GM08714 (cell line): ENCODE measurements at regions not wholly inside any gene's neighbourhood (a gene's known extent, or its start where the extent isn't known, plus 50 kb on each side); places are given as distances from the start of the nearest gene placed in this dataset.

Experiments
- H3K4me3 ChIP-seq: fragments of 200-500 bp; sonication (Bioruptor generic); 2 replicates; pipeline ENCODE4 v1.5.1; 2014; ENCODE audit warnings: mild to moderate bottlenecking, low read length, inconsistent platforms
- ZNF274 ChIP-seq: IDR thresholded peaks from 2 replicates; pipeline ENCODE4 v1.6.1; 2012; ENCODE audit warnings: mild to moderate bottlenecking, low read depth, low read length

GRCh38 chr22:48592488-48592887 is 1235.2 kb downstream of the BRD1 start:
- TF ChIP-seq ZNF274: no peak
- H3K4me3 ChIP-seq: no peak overlapping the region

GRCh38 chr22:48592066-48592345 is 1235.7 kb downstream of the BRD1 start:
- TF ChIP-seq ZNF274: no peak
- no peak overlapping the region for H3K4me3 ChIP-seq

GRCh38 chr22:48591286-48592065 is 1236.2 kb downstream of the BRD1 start:
- no peak overlapping the region for H3K4me3 ChIP-seq

GRCh38 chr22:48589901-48590300 is 1237.8 kb downstream of the BRD1 start:
- no peak overlapping the region for H3K4me3 ChIP-seq
- TF ChIP-seq ZNF274: no peak

More at GRCh38 chr22:48591286-48592065, 1236.2 kb downstream of the BRD1 start:
- no peak for TF ChIP-seq ZNF274

- no peak overlapping the region for H3K4me3 ChIP-seq
- TF ChIP-seq ZNF274: no peak
Measured at GRCh38 chr22:48588878-48589450, 1238.7 kb downstream of the BRD1 start.

- TF ChIP-seq ZNF274: no peak
- no peak overlapping the region for H3K4me3 ChIP-seq
Measured at GRCh38 chr22:48588151-48588877, 1239.4 kb downstream of the BRD1 start.

- no peak for TF ChIP-seq ZNF274
Measured at GRCh38 chr22:48587236-48587865, 1240.3 kb downstream of the BRD1 start.

GRCh38 chr22:48586799-48587185 is 1240.9 kb downstream of the BRD1 start:
- no peak overlapping the region for H3K4me3 ChIP-seq
- TF ChIP-seq ZNF274: no peak

More at GRCh38 chr22:48587236-48587865, 1240.3 kb downstream of the BRD1 start:
- no peak overlapping the region for H3K4me3 ChIP-seq

GRCh38 chr22:48585916-48586798 is 1241.5 kb downstream of the BRD1 start:
- H3K4me3 ChIP-seq: no peak overlapping the region
- no peak for TF ChIP-seq ZNF274

GRCh38 chr22:48584170-48584569 is 1243.5 kb downstream of the BRD1 start:
- TF ChIP-seq ZNF274: no peak
- no peak overlapping the region for H3K4me3 ChIP-seq

- H3K4me3 ChIP-seq: no peak overlapping the region
- no peak for TF ChIP-seq ZNF274
Measured at GRCh38 chr22:48581796-48582469, 1245.7 kb downstream of the BRD1 start.

- TF ChIP-seq ZNF274: no peak
Measured at GRCh38 chr22:48581205-48581766, 1246.4 kb downstream of the BRD1 start.

GRCh38 chr22:48580481-48580970 is 1247.1 kb downstream of the BRD1 start:
- no peak for TF ChIP-seq ZNF274
- no peak overlapping the region for H3K4me3 ChIP-seq

More at GRCh38 chr22:48581205-48581766, 1246.4 kb downstream of the BRD1 start:
- no peak overlapping the region for H3K4me3 ChIP-seq

GRCh38 chr22:48579928-48580309 is 1247.8 kb downstream of the BRD1 start:
- no peak overlapping the region for H3K4me3 ChIP-seq
- TF ChIP-seq ZNF274: no peak
